K562 (cell line): ENCODE measurements at regions not wholly inside any gene's neighbourhood (a gene's known extent, or its start where the extent isn't known, plus 50 kb on each side); places are given as distances from the start of the nearest gene placed in this dataset.

ENCODE experiments used
- ATAC-seq: fragments of 200-7000 bp; cut with Tn5 transposase; 3 replicates; pipeline ENCODE4 v1.9.1; 2020; ENCODE audit warnings: moderate library complexity
- BruUV-seq: library from RNA; stranded (reverse); fragments of 400-500 nt; replicated peaks from 2 replicates; lab custom pipeline; 2021; lab: Mats Ljungman, UMichigan
- CTCF ChIA-PET: fragments of 300-600 bp; formaldehyde crosslinking; extraction: SDS; loops from one replicate; lab custom pipeline; 2021; ENCODE audit warnings: low intra/inter-chr PET ratio; lab: Yijun Ruan, JAX
- POLR2A ChIA-PET: fragments of 300-600, 350-650 bp; sonication (Branson Sonifier 250); formaldehyde crosslinking; extraction: SDS; loops from one replicate; lab custom pipeline; 2021; ENCODE audit warnings: antibody characterized with exemption, inconsistent platforms; lab: Yijun Ruan, JAX
- DNase-seq, 4 experiments: peaks; one replicate each; pipeline versions ENCODE4 v3.0.0 to v3.0.0-alpha.2; 2011 to 2018; ENCODE audit warnings: low spot score in 3 of 4, mixed read lengths in 3 of 4; ENCODE audit errors: extremely low read depth in 1 of 4
- FAIRE-seq: peaks from 2 replicates; lab custom pipeline; 2011; peaks lifted over from hg19 to GRCh38; lab: Jason Lieb, UNC
- H2AFZ ChIP-seq: 2 replicates; pipeline ENCODE4 v1.6.0; 2011; ENCODE audit warnings: low read depth, low read length, control low read depth, inconsistent platforms
- H3K27ac ChIP-seq: fragments of 200-600 bp; 3 replicates; pipeline ENCODE4 v1.8.0; 2011; ENCODE audit warnings: low read depth, mild to moderate bottlenecking, control low read depth, inconsistent platforms, low read length, moderate library complexity, mixed read lengths; ENCODE audit errors: extremely low read depth
- H3K27me3 ChIP-seq, 2 experiments: fragments of 300-600 bp in 1 of 2; 2 replicates in 1 of 2; 3 replicates in 1 of 2; pipeline versions ENCODE4 v1.6.0 to v1.8.0; 2011; ENCODE audit warnings: inconsistent platforms in 2 of 2, low read length in 2 of 2, mild to moderate bottlenecking in 1 of 2, mixed read lengths in 1 of 2, moderate library complexity in 1 of 2; ENCODE audit not compliant: control insufficient read depth in 2 of 2, insufficient read depth in 2 of 2
- H3K36me3 ChIP-seq: fragments of 300-600 bp; 3 replicates; pipeline ENCODE4 v1.8.0; 2011; ENCODE audit warnings: mild to moderate bottlenecking, low read length, inconsistent platforms; ENCODE audit not compliant: control insufficient read depth, insufficient read depth
- H3K4me1 ChIP-seq, 2 experiments: fragments of 200-600 bp in 1 of 2; replicated peaks in 1 of 2; 2 replicates in 1 of 2; 3 replicates in 1 of 2; pipeline versions ENCODE4 v1.5.1 to v1.8.0; 2011; ENCODE audit warnings: inconsistent platforms in 2 of 2, low read length in 2 of 2, mild to moderate bottlenecking in 1 of 2, mixed read lengths in 1 of 2, moderate library complexity in 1 of 2; ENCODE audit not compliant: control insufficient read depth in 2 of 2, insufficient read depth in 2 of 2
- H3K4me2 ChIP-seq: 2 replicates; pipeline ENCODE4 v1.6.1; 2011; ENCODE audit warnings: low read length, control low read depth, inconsistent platforms, mixed read lengths; ENCODE audit not compliant: insufficient read depth
- H3K4me3 ChIP-seq: fragments of 200-600 bp; sonication (generic), shearing (Covaris generic); 2 replicates; pipeline ENCODE4 v1.5.1; 2016; ENCODE audit warnings: control low read depth, inconsistent platforms
- H3K79me2 ChIP-seq: fragments of 200-600 bp; 3 replicates; pipeline ENCODE4 v1.8.0; 2011; ENCODE audit warnings: low read length, inconsistent platforms; ENCODE audit not compliant: control insufficient read depth, insufficient read depth
- H3K9ac ChIP-seq, 2 experiments: 2 replicates each; pipeline versions ENCODE4 v1.6.0 to v1.6.1; 2011; ENCODE audit warnings: low read depth in 2 of 2, low read length in 2 of 2, control low read depth in 1 of 2, inconsistent platforms in 1 of 2, mild to moderate bottlenecking in 1 of 2, mixed read lengths in 1 of 2; ENCODE audit not compliant: insufficient read depth in 1 of 2
- H3K9me1 ChIP-seq: one replicate; pipeline ENCODE4 v1.6.0; 2011; ENCODE audit warnings: inconsistent platforms, mild to moderate bottlenecking, low read length, moderate library complexity; ENCODE audit not compliant: control insufficient read depth, insufficient read depth
- H3K9me3 ChIP-seq: replicated peaks from 2 replicates; pipeline ENCODE4 v1.5.1; 2011; ENCODE audit warnings: low read depth, low read length, inconsistent platforms; ENCODE audit not compliant: control insufficient read depth, insufficient read depth
- H4K20me1 ChIP-seq: replicated peaks from 2 replicates; pipeline ENCODE4 v1.6.1; 2011; ENCODE audit warnings: low read length, inconsistent platforms, mixed read lengths; ENCODE audit not compliant: control insufficient read depth, insufficient read depth
- ARID4B ChIP-seq: sonication (generic); formaldehyde crosslinking; IDR thresholded peaks from 2 replicates; pipeline ENCODE4 v1.8.0; 2022; ENCODE audit warnings: mild to moderate bottlenecking, missing genetic modification reagents
- CREBBP ChIP-seq: IDR thresholded peaks from one replicate; pipeline ENCODE4 v1.6.1; 2012; ENCODE audit warnings: low read depth, mild to moderate bottlenecking, control low read depth, inconsistent platforms, low read length
- THRAP3 ChIP-seq: fragments of 450-650 bp; IDR thresholded peaks from 2 replicates; pipeline ENCODE4 v1.6.1; 2016; ENCODE audit warnings: mild to moderate bottlenecking, inconsistent platforms, borderline replicate concordance
- WGBS: fragments of 100-300 bp; shearing (Covaris generic); methylation state at CpG from one replicate; pipeline ENCODE4 v1.1.6; 2016; ENCODE audit warnings: low coverage, mixed read lengths; ENCODE audit not compliant: insufficient coverage; ENCODE audit errors: missing lambda C conversion rate; 5-methylcytosine and 5-hydroxymethylcytosine counted together
- in situ Hi-C: fragments of 300-500 bp; cut with MboI; formaldehyde crosslinking; loops from 4 replicates; pipeline ENCODE4 v1.15.0; 2018; ENCODE audit warnings: inconsistent platforms, mixed read lengths
- intact Hi-C: fragments of 100-400 bp; cut with micrococcal nuclease; formaldehyde crosslinking; loops from 2 replicates; pipeline ENCODE4 v1.14.2; 2022

GRCh38 chr11:82216927-82217570 is 516.6 kb downstream of the FAM181B start:
- Histone ChIP-seq H3K4me3 (no peak overlapping the region), H3K27me3 (no peaks in the 10 kb centered on the region), H3K4me1 (no peaks in the 10 kb centered on the region), H3K9me1 (no peaks in the 10 kb centered on the region), H2AFZ (no peak overlapping the region), H3K36me3 (no peaks in the 10 kb centered on the region), H3K79me2 (no peaks in the 10 kb centered on the region), H3K4me2 (no peak overlapping the region), H3K9me3 (no peaks in the 10 kb centered on the region), H3K9ac (no peak overlapping the region), H3K27ac (no peak overlapping the region), H4K20me1 (no peaks in the 10 kb centered on the region)
- no peak for DNase-seq
- ATAC-seq: no peak
- intact Hi-C loops (no loop called here), in situ Hi-C loops (no loop called here)
- CTCF ChIA-PET: no interaction called here
- FAIRE-seq: no peak
- TF ChIP-seq THRAP3 (no peak), ARID4B (CRISPR knock-in tag) (no peak), CREBBP (no peak)
- POLR2A ChIA-PET: interaction anchor here (0.8 kb wide), 1 partner anchor 178 kb away, joined by 4 read pairs; no protein-coding TSS in a partner anchor
- 0% methylated on average over 3 of the region's 3 CpGs for WGBS
- BruUV-seq: no TSS peak
